HUES64 (cell line): ENCODE measurements at regions not wholly inside any gene's neighbourhood (a gene's known extent, or its start where the extent isn't known, plus 50 kb on each side); places are given as distances from the start of the nearest gene placed in this dataset.
"Not testable (repeated sequence)": the region's sequence is repeated elsewhere in the genome, so short reads cannot be mapped to it uniquely, and the experiment has no call there.

Source experiments
- H3K27ac ChIP-seq: 2 replicates; pipeline ENCODE4 v1.7.0; 2013; ENCODE audit warnings: low read depth, low read length, inconsistent platforms
- H3K27me3 ChIP-seq: 2 replicates; pipeline ENCODE4 v1.6.1; 2013; ENCODE audit warnings: mild to moderate bottlenecking, low read length; ENCODE audit not compliant: insufficient read depth
- H3K36me3 ChIP-seq: 2 replicates; pipeline ENCODE4 v1.6.1; 2013; ENCODE audit warnings: mild to moderate bottlenecking, low read length; ENCODE audit not compliant: insufficient read depth
- H3K4me1 ChIP-seq: 2 replicates; pipeline ENCODE4 v1.6.1; 2013; ENCODE audit warnings: mild to moderate bottlenecking, low read length, moderate library complexity; ENCODE audit not compliant: insufficient read depth
- H3K4me3 ChIP-seq: 2 replicates; pipeline ENCODE4 v1.5.1; 2013; ENCODE audit warnings: mild to moderate bottlenecking, low read length, moderate library complexity
- H3K9ac ChIP-seq: 2 replicates; pipeline ENCODE4 v1.6.1; 2013; ENCODE audit warnings: mild to moderate bottlenecking, low read depth, low read length
- H3K9me3 ChIP-seq: 2 replicates; pipeline ENCODE4 v1.6.1; 2013; ENCODE audit warnings: low read depth, low read length; ENCODE audit not compliant: insufficient read depth
- WGBS: fragments of 150-250, 120-280 bp; methylation state at CpG from one replicate; pipeline ENCODE4 v1.1.7; 2013; ENCODE audit warnings: missing lambda C conversion rate; 5-methylcytosine and 5-hydroxymethylcytosine counted together

DNA sequence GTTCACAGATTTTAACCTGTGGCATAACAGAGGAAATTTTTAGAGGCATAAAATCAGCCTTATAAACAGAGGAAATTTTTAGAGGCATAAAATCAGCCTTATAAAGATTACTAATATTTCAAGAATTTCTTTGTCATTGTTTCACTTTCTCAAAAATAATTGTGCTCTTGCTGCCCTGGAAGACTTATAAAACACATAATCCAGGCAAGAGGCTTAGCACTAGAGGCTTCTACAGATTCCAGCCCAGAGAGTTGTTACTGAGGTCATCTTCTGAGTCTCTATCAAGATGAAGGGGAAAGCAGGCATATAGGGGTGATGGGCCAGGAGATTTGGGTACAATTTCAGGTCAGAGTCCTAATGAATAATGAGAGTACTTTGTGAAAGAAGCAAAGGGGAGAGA lies 85.7 kb downstream of the RFPL4B start:
- no peak overlapping the region for H3K9ac ChIP-seq

DNA sequence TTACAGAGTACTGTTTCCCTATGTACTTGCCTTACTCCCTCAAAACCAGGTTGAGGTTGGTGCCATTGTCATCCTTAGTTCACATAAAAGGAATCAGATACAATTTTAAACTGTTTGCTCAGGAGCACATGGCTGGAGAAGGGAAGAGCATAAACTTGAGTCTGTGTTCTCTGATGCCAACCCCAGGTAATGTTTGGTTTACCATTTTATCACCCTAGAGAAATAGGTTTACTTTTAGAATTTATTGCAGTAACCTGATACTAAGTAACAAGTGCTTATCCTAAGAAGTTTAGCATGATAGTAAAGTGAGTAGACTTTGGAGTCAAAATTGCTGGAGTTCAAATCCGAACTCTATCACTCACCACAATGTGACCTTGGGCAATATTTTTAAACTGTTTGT lies 86.3 kb downstream of the RFPL4B start:
- H3K4me3 ChIP-seq: no peak overlapping the region
- no peaks in the 10 kb centered on the region for H3K27me3 ChIP-seq
- no peaks in the 10 kb centered on the region for H3K36me3 ChIP-seq
- no peaks in the 10 kb centered on the region for H3K9me3 ChIP-seq
- no peak overlapping the region for H3K9ac ChIP-seq
- H3K4me1 ChIP-seq: no peaks in the 10 kb centered on the region
- no peak overlapping the region for H3K27ac ChIP-seq
- no CpG with 5 or more reads among the region's 1 CpG for WGBS

More for the DNA sequence above, 85.7 kb downstream of the RFPL4B start:
- Histone ChIP-seq H3K9me3 (no peaks in the 10 kb centered on the region), H3K4me1 (no peaks in the 10 kb centered on the region), H3K27me3 (no peaks in the 10 kb centered on the region), H3K27ac (no peak overlapping the region), H3K4me3 (no peak overlapping the region), H3K36me3 (no peaks in the 10 kb centered on the region)

DNA sequence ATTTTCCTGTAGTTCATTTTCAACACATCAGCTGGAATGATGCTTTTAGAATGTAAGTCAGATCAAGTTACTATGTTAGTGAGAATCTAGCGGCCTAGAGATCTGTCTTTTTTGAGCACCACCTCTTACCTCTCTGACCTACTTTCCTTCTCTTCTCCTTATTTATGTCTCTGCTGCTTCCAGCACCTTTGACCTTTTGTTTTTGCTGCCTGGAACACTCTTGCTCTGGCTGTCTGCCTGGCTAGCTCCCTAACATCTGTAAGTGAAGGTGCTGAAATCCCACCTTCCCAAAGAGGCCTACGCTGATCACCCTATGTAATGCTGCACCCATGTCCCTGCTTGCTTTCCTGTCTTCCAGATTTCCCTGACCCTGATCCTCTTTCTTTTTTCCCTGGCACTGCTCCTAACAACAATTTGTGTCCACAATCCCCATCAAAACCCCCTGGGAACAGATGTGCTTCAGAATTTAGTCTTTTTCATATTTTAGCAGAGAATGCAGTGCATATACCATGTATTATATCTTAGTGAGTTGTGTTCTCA lies 87.8 kb downstream of the RFPL4B start:
- no peaks in the 10 kb centered on the region for H3K9me3 ChIP-seq
- H3K36me3 ChIP-seq: no peaks in the 10 kb centered on the region
- no peaks in the 10 kb centered on the region for H3K4me1 ChIP-seq
- no peak overlapping the region for H3K4me3 ChIP-seq
- H3K27ac ChIP-seq: no peak overlapping the region
- WGBS: 94% methylated on average over 2 of the region's 2 CpGs
- H3K9ac ChIP-seq: no peak overlapping the region
- H3K27me3 ChIP-seq: no peaks in the 10 kb centered on the region

DNA sequence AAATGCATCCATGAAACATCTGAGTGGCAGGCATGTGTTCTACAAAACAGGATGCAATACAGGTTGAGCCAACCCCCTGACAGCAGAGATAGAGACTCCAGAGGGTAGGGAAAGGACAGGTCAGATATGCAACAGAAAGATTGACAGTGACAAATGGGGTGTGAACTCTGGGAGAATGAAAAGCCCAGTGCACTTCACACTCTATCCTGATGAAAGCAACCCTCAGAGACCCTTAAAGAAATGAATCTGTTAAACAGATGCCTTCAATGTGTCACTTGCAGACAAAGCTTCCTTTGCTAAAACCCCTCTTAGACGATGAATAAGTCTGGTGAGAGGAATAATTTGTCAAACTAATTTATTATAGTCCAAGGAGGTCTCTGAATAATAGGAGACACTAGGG lies 89.9 kb downstream of the RFPL4B start:
- Histone ChIP-seq H3K36me3 (no peaks in the 10 kb centered on the region), H3K9ac (no peak overlapping the region), H3K27me3 (no peaks in the 10 kb centered on the region), H3K4me1 (no peaks in the 10 kb centered on the region), H3K9me3 (no peaks in the 10 kb centered on the region), H3K4me3 (no peak overlapping the region), H3K27ac (no peak overlapping the region)
- 100% methylated on average over 1 of the region's 1 CpG for WGBS

DNA sequence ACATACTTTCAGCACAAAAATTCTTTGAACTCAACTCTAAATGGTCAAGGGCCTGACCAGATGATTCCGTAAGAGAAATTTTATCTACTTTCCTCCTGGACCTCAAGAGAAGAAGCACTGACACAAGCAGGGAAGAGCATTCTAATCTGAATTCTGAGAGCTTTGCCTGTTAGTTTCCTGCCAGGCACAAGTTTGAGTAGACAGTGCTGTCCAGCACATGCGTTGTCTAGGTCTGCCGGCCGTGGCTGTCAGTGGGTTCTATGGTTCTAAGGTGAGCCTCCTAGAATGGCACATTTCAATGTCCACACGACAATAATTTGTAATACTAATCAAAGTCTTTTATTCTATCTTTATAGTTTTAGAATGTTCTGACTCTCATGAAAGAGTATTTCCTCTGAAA lies 91.9 kb downstream of the RFPL4B start:
- Histone ChIP-seq H3K4me3 (no peak overlapping the region), H3K27me3 (no peaks in the 10 kb centered on the region), H3K36me3 (no peaks in the 10 kb centered on the region), H3K4me1 (peaks cover 11% of the 10 kb centered on the region), H3K27ac (no peak overlapping the region), H3K9ac (no peak overlapping the region), H3K9me3 (no peaks in the 10 kb centered on the region)
- 96% methylated on average over 4 of the region's 5 CpGs for WGBS

- Histone ChIP-seq H3K36me3 (no peaks in the 10 kb centered on the region), H3K9ac (no peak overlapping the region), H3K27me3 (no peaks in the 10 kb centered on the region), H3K4me3 (no peak overlapping the region), H3K9me3 (no peaks in the 10 kb centered on the region), H3K4me1 (peaks cover 11% of the 10 kb centered on the region), H3K27ac (no peak overlapping the region)
- 100% methylated on average over 1 of the region's 1 CpG for WGBS
Measured at GRCh38 chr6:112439432-112439831, 92.3 kb downstream of the RFPL4B start.

DNA sequence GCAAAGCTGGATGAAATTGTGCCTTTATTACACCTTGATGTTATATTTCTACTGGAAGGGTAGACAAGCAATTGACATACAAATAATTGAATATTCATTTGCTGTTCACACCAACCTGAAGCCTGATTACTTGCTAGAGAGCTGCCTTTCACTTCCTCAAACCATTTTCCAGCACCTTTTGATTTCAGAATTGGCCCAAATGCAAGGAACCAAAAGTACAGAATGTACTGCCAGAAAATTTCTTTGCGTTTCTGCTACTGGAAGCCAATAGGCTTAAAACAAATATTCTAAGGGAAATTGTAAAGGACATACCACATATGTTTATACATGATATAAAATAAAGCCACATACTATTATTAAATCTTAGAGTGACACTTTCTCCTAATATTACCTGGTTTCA lies 94.5 kb downstream of the RFPL4B start:
- no CpG with 5 or more reads among the region's 1 CpG for WGBS
- Histone ChIP-seq H3K27ac (no peak overlapping the region), H3K4me3 (no peak overlapping the region), H3K27me3 (no peaks in the 10 kb centered on the region), H3K36me3 (no peaks in the 10 kb centered on the region), H3K9ac (no peak overlapping the region), H3K9me3 (no peaks in the 10 kb centered on the region), H3K4me1 (peaks cover 11% of the 10 kb centered on the region)

DNA sequence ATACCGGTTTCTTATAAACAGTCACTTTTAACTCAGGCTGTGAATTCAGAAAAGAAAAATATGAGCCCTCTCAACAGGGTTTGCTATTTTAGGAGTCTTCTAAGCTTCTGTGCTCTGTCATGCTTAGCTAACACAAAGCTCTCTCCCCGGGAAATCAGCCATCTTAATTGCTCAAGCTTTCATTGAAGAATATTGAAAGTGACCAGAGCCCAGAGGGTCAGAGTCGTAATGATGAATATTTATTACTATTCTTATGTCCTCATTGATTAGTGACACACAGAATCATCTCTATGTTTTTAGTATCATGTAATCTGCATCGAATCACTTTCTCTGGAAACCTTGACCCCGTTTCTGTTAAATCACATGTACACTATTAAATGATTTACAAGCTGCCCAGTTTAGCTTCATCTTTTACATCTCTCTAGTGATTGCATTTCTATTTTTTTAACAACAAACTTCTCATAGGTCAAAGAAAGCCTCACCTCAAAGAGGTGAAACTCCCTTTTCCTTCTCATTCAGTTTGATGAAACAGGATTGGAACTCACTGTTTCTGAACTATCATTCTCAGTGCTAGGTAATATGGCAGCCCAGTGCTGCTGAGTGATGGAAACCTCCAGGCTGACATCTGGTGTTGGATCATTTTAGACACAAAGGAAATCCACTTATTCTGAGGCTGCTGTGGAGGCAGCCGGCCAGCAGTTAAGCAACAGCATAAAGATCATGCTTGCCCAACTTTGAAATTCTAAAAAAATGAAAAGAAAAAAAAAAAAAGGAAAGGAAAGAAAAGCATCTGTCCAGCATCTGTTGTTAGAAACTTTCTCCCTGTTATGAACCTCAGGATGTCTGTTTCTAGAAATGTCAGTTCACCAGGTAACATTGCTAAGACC lies 96.3 kb downstream of the RFPL4B start:
- H3K9ac ChIP-seq: no peak overlapping the region
- H3K27ac ChIP-seq: peak overlapping the region; percentile 24; the same call in 1 of the 2 replicates
- no peaks in the 10 kb centered on the region for H3K36me3 ChIP-seq
- H3K27me3 ChIP-seq: no peaks in the 10 kb centered on the region
- H3K4me1 ChIP-seq: peaks cover 11% of the 10 kb centered on the region
- 78% methylated on average over 5 of the region's 6 CpGs for WGBS
- no peaks in the 10 kb centered on the region for H3K9me3 ChIP-seq
- no peak overlapping the region for H3K4me3 ChIP-seq

DNA sequence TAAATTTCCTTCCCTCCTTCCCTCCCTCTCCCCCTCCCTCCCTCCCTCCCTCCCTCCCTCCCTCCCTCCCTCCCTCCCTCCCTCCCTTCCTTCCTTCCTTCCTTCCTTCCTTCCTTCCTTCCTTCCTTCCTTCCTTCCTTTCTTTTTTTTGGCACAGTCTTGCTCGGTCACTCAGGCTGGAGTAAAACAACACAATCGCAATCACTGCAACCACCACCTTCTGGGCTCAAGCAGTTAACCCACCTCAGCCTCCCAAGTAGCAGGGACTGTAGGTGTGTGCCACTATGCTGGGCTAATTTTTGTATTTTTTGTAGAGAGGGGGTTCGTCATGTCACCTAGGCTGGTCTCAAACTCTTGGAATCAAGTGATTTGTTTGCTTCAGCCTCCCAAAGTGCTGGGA lies 101.7 kb downstream of the RFPL4B start:
- H3K27me3 ChIP-seq, H3K36me3 ChIP-seq, H3K4me1 ChIP-seq, H3K27ac ChIP-seq, H3K4me3 ChIP-seq, H3K9ac ChIP-seq, H3K9me3 ChIP-seq: not testable (repeated sequence)
- WGBS: 92% methylated on average over 3 of the region's 3 CpGs

GRCh38 chr6:112450663-112451062 lies 103.5 kb downstream of the RFPL4B start:
- H3K27me3 ChIP-seq: no peaks in the 10 kb centered on the region
- H3K36me3 ChIP-seq: no peaks in the 10 kb centered on the region
- H3K4me3 ChIP-seq: no peak overlapping the region
- H3K9me3 ChIP-seq: no peaks in the 10 kb centered on the region; the same call in 1 of the 2 replicates
- no peaks in the 10 kb centered on the region for H3K4me1 ChIP-seq
- no peak overlapping the region for H3K27ac ChIP-seq
- no peak overlapping the region for H3K9ac ChIP-seq

DNA sequence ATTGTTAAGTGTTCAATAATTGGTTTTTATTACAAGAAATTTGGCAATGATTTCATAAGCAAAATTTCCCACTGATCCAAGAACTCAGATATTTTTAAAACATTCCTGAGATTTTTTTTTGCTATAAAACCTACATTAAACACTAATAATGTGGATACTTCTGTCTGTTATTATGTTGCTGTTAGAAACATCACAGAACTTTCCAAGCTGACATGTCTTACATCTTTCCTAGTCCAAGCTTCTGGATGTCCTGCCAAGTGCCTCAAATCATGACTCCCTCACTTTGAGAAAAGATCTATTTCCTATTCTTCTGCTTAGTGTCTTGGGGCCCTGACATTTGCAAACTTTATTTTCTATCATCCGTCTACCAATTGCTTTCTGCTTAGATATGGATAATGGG lies 110.8 kb downstream of the RFPL4B start:
- Histone ChIP-seq H3K36me3 (no peaks in the 10 kb centered on the region), H3K4me1 (no peaks in the 10 kb centered on the region), H3K9me3 (no peaks in the 10 kb centered on the region), H3K27ac (no peak overlapping the region), H3K27me3 (no peaks in the 10 kb centered on the region), H3K4me3 (no peak overlapping the region), H3K9ac (no peak overlapping the region)
- no CpG with 5 or more reads among the region's 1 CpG for WGBS
